Upper lobe of left lung (tissue), 6 donors: ENCODE measurements at regions not wholly inside any gene's neighbourhood (a gene's known extent, or its start where the extent isn't known, plus 50 kb on each side); places are given as distances from the start of the nearest gene placed in this dataset.

Experiments
- ATAC-seq, 2 donors: fragments of 200-7000 bp; cut with Tn5 transposase; one replicate each; pipeline ENCODE4 v1.9.1; 2022; ENCODE audit warnings: mild to moderate bottlenecking in 2 of 2, moderate library complexity in 2 of 2; ENCODE audit not compliant: low FRiP score in 2 of 2
- DNase-seq, 2 donors: peaks; one replicate each; pipeline ENCODE4 v3.0.0-alpha.2; 2019 to 2020
- H3K27ac ChIP-seq, 4 donors: fragments of 200-600 bp; sonication (generic); one replicate each; pipeline ENCODE4 v1.5.1; 2016 to 2019
- H3K27me3 ChIP-seq, 4 donors: fragments of 200-600 bp; sonication (generic); one replicate each; pipeline ENCODE4 v1.5.1; 2017 to 2019
- H3K36me3 ChIP-seq, 4 donors: fragments of 200-600 bp; sonication (generic); one replicate each; pipeline ENCODE4 v1.5.1; 2016 to 2019
- H3K4me1 ChIP-seq, 4 donors: fragments of 200-600 bp; sonication (generic); one replicate each; pipeline ENCODE4 v1.5.1; 2018 to 2019
- H3K4me3 ChIP-seq, 4 donors: fragments of 200-600 bp; sonication (generic); one replicate each; pipeline ENCODE4 v1.5.1; 2017 to 2019; ENCODE audit warnings: mild to moderate bottlenecking in 2 of 4, moderate library complexity in 1 of 4
- H3K9me3 ChIP-seq, 4 donors: fragments of 200-600 bp; sonication (generic); one replicate each; pipeline ENCODE4 v1.5.1; 2018 to 2019
- EP300 ChIP-seq, 4 donors: sonication (generic); formaldehyde crosslinking; IDR thresholded peaks; one replicate each; pipeline ENCODE4 v1.5.1; 2017; ENCODE audit warnings: antibody characterized with exemption in 4 of 4, control low read depth in 2 of 4
- POLR2A ChIP-seq, 4 donors: fragments of 450-650 bp; IDR thresholded peaks; one replicate each; pipeline ENCODE4 v1.5.1; 2016 to 2017; ENCODE audit warnings: antibody characterized with exemption in 4 of 4, mild to moderate bottlenecking in 2 of 4
- POLR2AphosphoS5 ChIP-seq, 2 donors: sonication (generic); formaldehyde crosslinking; IDR thresholded peaks; one replicate each; pipeline ENCODE4 v1.5.1; 2017; ENCODE audit warnings: antibody characterized with exemption in 2 of 2
- WGBS, 2 donors: methylation state at CpG; one replicate each; pipeline ENCODE4 v1.1.5; 2017 to 2018; 5-methylcytosine and 5-hydroxymethylcytosine counted together
- TF ChIP-seq, protein P1 (sequence below), 6 experiments: fragments of 450-650 bp in 4 of 6; fragments of 200-600 bp in 2 of 6; sonication (generic) in 2 of 6; IDR thresholded peaks; one replicate each; pipeline ENCODE4 v1.5.1; 2016 to 2019; ENCODE audit warnings: antibody characterized with exemption in 6 of 6
- donor health status: DM: no; HTN: no; CAD: no; lungs with moderate emphysema.
- donor health status: DM: no; HTN: yes; CAD: no; lungs with severe emphysema.

GRCh38 chr3:13713396-13713795 is 164.5 kb downstream of the FBLN2 start:
- Histone ChIP-seq H3K36me3 (no peaks in the 10 kb centered on the region), H3K27ac (no peak overlapping the region), H3K27me3 (no peaks in the 10 kb centered on the region), H3K9me3 (no peaks in the 10 kb centered on the region), H3K4me1 (no peaks in the 10 kb centered on the region), H3K4me3 (no peak overlapping the region)
- no peak for TF ChIP-seq POLR2A (IDR thresholded peaks at IDR 0.05)
- no peak for TF ChIP-seq POLR2AphosphoS5 (IDR thresholded peaks at IDR 0.05)
- no peak for TF ChIP-seq EP300 (IDR thresholded peaks at IDR 0.05)
- TF ChIP-seq, protein P1, sequence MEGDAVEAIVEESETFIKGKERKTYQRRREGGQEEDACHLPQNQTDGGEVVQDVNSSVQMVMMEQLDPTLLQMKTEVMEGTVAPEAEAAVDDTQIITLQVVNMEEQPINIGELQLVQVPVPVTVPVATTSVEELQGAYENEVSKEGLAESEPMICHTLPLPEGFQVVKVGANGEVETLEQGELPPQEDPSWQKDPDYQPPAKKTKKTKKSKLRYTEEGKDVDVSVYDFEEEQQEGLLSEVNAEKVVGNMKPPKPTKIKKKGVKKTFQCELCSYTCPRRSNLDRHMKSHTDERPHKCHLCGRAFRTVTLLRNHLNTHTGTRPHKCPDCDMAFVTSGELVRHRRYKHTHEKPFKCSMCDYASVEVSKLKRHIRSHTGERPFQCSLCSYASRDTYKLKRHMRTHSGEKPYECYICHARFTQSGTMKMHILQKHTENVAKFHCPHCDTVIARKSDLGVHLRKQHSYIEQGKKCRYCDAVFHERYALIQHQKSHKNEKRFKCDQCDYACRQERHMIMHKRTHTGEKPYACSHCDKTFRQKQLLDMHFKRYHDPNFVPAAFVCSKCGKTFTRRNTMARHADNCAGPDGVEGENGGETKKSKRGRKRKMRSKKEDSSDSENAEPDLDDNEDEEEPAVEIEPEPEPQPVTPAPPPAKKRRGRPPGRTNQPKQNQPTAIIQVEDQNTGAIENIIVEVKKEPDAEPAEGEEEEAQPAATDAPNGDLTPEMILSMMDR (IDR thresholded peaks at IDR 0.05), result no peak
- no peak for ATAC-seq
- DNase-seq, result peak in 1 of 2 donors; percentile 13
- WGBS, 2 donors, result 86 to 96% methylated on average over 4 of the region's 4 CpGs

- Histone ChIP-seq H3K36me3 (no peaks in the 10 kb centered on the region), H3K27ac (no peak overlapping the region), H3K9me3 (no peaks in the 10 kb centered on the region), H3K4me3 (no peak overlapping the region), H3K27me3 (no peaks in the 10 kb centered on the region), H3K4me1 (no peaks in the 10 kb centered on the region)
- DNase-seq (peak in 1 of 2 donors; percentile 4), ATAC-seq (no peak)
- 45 to 55% methylated on average over 3 of the region's 3 CpGs for WGBS, 2 donors
- no peak for TF ChIP-seq POLR2A (IDR thresholded peaks at IDR 0.05)
- TF ChIP-seq POLR2AphosphoS5 (IDR thresholded peaks at IDR 0.05), result no peak
- TF ChIP-seq, protein P1 (IDR thresholded peaks at IDR 0.05), result no peak
- no peak for TF ChIP-seq EP300 (IDR thresholded peaks at IDR 0.05)
Observed at GRCh38 chr3:13712682-13713180, 163.8 kb downstream of the FBLN2 start.

DNA sequence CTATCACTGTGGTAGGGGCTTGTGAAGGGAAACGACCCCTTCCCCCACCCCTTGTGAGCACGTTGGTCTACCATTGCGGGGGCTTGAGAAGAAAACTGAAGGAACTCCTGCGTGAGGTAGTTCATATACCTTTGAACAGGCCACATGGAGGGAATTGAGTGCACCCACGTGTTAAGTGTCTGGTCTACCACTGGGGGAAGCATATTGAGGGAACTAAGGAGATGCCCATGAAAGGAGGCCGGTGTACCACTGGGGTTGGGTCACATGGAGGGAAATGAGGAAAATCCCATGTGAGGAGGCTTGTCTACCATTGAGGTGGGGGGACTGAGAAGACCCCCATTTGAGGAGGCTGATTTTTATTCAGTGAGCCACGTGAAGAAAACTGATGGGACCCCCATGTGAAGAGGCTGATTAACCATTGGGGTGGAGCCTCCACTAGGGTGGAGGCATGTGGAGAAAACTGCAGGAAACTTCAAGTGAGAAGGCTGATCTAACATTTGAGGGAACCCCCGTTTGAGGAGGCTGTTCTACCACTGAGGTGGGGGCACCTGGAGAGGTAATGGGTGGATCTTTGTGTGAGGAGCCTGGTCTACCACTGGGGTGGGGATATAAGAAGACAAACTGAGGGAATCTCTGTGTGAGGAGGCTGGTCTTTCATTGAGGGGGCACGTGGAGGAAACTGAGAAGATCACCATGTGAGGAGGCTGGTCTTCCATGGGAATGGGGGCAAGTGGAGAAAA is 163.2 kb downstream of the FBLN2 start:
- no peak for TF ChIP-seq POLR2AphosphoS5 (IDR thresholded peaks at IDR 0.05)
- no peak for TF ChIP-seq EP300 (IDR thresholded peaks at IDR 0.05)
- TF ChIP-seq, protein P1 (IDR thresholded peaks at IDR 0.05), result no peak
- TF ChIP-seq POLR2A (IDR thresholded peaks at IDR 0.05), result no peak
- DNase-seq, result no peak
- Histone ChIP-seq H3K27ac (no peak overlapping the region), H3K27me3 (no peaks in the 10 kb centered on the region), H3K4me3 (no peak overlapping the region), H3K4me1 (no peaks in the 10 kb centered on the region), H3K36me3 (no peaks in the 10 kb centered on the region), H3K9me3 (no peaks in the 10 kb centered on the region)
- ATAC-seq, result no peak
- 73 to 78% methylated on average over 9 of the region's 9 CpGs for WGBS, 2 donors

GRCh38 chr3:13710251-13710650 is 161.3 kb downstream of the FBLN2 start:
- peaks cover 0 to 5% (median 0%) of the 10 kb centered on the region in 4 donors for H3K9me3 ChIP-seq
- peak in 1 of 2 donors; percentile 8 for DNase-seq
- 55 to 60% methylated on average over 3 of the region's 3 CpGs for WGBS, 2 donors

More at GRCh38 chr3:13710251-13710650, 161.3 kb downstream of the FBLN2 start:
- TF ChIP-seq, protein P1 (IDR thresholded peaks at IDR 0.05), result no peak
- TF ChIP-seq POLR2AphosphoS5 (IDR thresholded peaks at IDR 0.05), result no peak
- no peak for TF ChIP-seq EP300 (IDR thresholded peaks at IDR 0.05)
- TF ChIP-seq POLR2A (IDR thresholded peaks at IDR 0.05), result no peak
- H3K27me3 ChIP-seq, result no peaks in the 10 kb centered on the region
- H3K4me1 ChIP-seq, result no peaks in the 10 kb centered on the region
- H3K36me3 ChIP-seq, result no peaks in the 10 kb centered on the region
- no peak overlapping the region for H3K27ac ChIP-seq
- H3K4me3 ChIP-seq, result no peak overlapping the region
- no peak for ATAC-seq
